NCI-H146 (cell line): ENCODE measurements at regions not wholly inside any gene's neighbourhood (a gene's known extent, or its start where the extent isn't known, plus 50 kb on each side); places are given as distances from the start of the nearest gene placed in this dataset.

Source experiments
- DNase-seq: peaks from one replicate; lab custom pipeline; 2025; lab: John Stamatoyannopoulos, UW

GRCh38 chr5:89929173-89929572 lies 480.4 kb downstream of the CETN3 start:
- no peak for DNase-seq

- no peak for DNase-seq
Measured at GRCh38 chr5:89922161-89922560, 487.4 kb downstream of the CETN3 start.

- DNase-seq, result no peak
Measured at GRCh38 chr5:89917112-89917511, 492.4 kb downstream of the CETN3 start.

GRCh38 chr5:89916131-89916530 lies 493.4 kb downstream of the CETN3 start:
- DNase-seq, result no peak

GRCh38 chr5:89908876-89909275 lies 500.7 kb downstream of the CETN3 start:
- no peak for DNase-seq

- DNase-seq, result no peak
Measured at GRCh38 chr5:89904442-89904841, 505.1 kb downstream of the CETN3 start.

- no peak for DNase-seq
Measured at GRCh38 chr5:89901983-89902382, 507.6 kb downstream of the CETN3 start.

GRCh38 chr5:89901346-89901745 lies 508.2 kb downstream of the CETN3 start:
- no peak for DNase-seq

- no peak for DNase-seq
Measured at GRCh38 chr5:89900346-89900745, 509.2 kb downstream of the CETN3 start.

GRCh38 chr5:89899559-89899958 lies 510.0 kb downstream of the CETN3 start:
- no peak for DNase-seq

- no peak for DNase-seq
Measured at GRCh38 chr5:89893546-89893945, 516.0 kb downstream of the CETN3 start.

- DNase-seq, result no peak
Measured at GRCh38 chr5:89885670-89886069, 523.9 kb downstream of the CETN3 start.

GRCh38 chr5:89883967-89884366 lies 525.6 kb downstream of the CETN3 start:
- DNase-seq, result no peak

- DNase-seq, result no peak
Measured at GRCh38 chr5:89878140-89879132, 531.1 kb downstream of the CETN3 start.

- no peak for DNase-seq
Measured at GRCh38 chr5:89871906-89872305, 537.6 kb downstream of the CETN3 start.

- DNase-seq, result no peak
Measured at GRCh38 chr5:89869346-89869745, 540.2 kb downstream of the CETN3 start.

- DNase-seq, result no peak
Measured at GRCh38 chr5:89866410-89866809, 543.1 kb downstream of the CETN3 start.

- no peak for DNase-seq
Measured at GRCh38 chr5:89864941-89865340, 544.6 kb downstream of the CETN3 start.

GRCh38 chr5:89857790-89858189 lies 551.8 kb downstream of the CETN3 start:
- DNase-seq, result no peak

- no peak for DNase-seq
Measured at GRCh38 chr5:89855417-89855816, 554.1 kb downstream of the CETN3 start.

- DNase-seq, result no peak
Measured at GRCh38 chr5:89851911-89852310, 557.6 kb downstream of the CETN3 start.

- no peak for DNase-seq
Measured at GRCh38 chr5:89850513-89850865, 559.1 kb downstream of the CETN3 start.

GRCh38 chr5:89849830-89850512 lies 559.6 kb downstream of the CETN3 start:
- DNase-seq, result no peak
